ENCODE measurements at regions not wholly inside any gene's neighbourhood (a gene's known extent, or its start where the extent isn't known, plus 50 kb on each side); places are given as distances from the start of the nearest gene placed in this dataset.

DNA sequence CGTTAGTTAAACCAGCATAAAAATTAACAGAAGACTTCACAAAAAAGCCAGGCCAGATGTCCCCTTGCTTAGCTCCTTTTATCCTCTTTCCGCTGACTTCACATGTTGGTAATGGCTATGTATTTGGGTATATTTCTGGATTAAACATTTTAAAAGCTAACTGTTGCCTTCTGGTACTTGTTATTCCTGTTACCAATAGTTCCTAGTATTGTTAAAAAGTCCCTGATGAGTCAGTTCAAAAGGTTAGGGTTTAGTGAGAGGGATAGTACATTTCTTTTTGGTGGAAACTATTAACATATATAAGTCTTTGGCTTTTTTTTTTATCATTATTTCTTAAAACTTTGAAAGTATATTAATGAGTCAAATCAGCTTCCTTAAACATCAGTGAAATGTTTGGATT lies 103.2 kb upstream of the ELL2 start:
- TF ChIP-seq POLR2A (IDR thresholded peaks at IDR 0.05) (no peak), EP300 (IDR thresholded peaks at IDR 0.05) (no peak)

Data from stomach (tissue), 4 donors.